ENCODE measurements at regions not wholly inside any gene's neighbourhood (a gene's known extent, or its start where the extent isn't known, plus 50 kb on each side); places are given as distances from the start of the nearest gene placed in this dataset.
A peak's percentile ranks its signal among the peaks of the same experiment; 100 is the strongest.

DNA sequence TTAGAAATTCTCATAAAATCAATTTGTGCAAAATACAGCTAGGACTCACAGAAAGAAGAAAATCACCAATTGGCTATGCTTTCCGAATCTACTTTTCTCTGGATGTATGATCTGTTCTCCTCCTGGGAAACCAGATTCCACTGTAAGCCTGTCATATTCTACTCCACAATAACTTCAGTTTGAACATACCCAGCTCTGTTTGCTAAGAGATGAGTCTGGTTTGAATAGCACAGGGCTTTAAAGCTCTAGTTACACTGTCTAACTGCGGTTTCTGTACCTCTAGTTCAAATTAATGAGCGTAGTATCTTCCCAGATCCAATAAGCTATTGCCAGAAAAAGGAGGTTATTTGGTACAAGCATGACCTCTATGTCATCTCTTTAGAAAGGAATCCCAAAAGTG is 270.1 kb downstream of the DAD1 start:
- whole genome bisulfite sequencing, 2 donors: 92 to 93% methylated on average over 3 of the region's 3 CpGs
- Histone ChIP-seq H3K36me3 (ENCODE audit: control insufficient read depth in 1 of 2, insufficient read depth in 2 of 2, low read length in 1 of 2) (no peaks in the 10 kb centered on the region), H3K27ac (ENCODE audit: low read depth in 1 of 2, low read length in 2 of 2) (no peak overlapping the region), H3K4me1 (ENCODE audit: control insufficient read depth in 1 of 2, insufficient read depth in 2 of 2, low read length in 2 of 2) (no peaks in the 10 kb centered on the region), H3K9me3 (ENCODE audit: control insufficient read depth, low read length) (no peaks in the 10 kb centered on the region), H3K27me3 (ENCODE audit: control insufficient read depth in 1 of 2, insufficient read depth in 2 of 2, low read length in 1 of 2) (no peaks in the 10 kb centered on the region), H3K4me3 (ENCODE audit: low read length in 2 of 2) (no peak overlapping the region)
- intact Hi-C loops (cut with DNase I): loop anchor here in 1 of 2 donors (5.0 to 10.0 kb wide), 2 partner anchors 53 to 156 kb away; no protein-coding TSS in a partner anchor
- ATAC-seq (ENCODE audit: low FRiP score) (no peak), DNase-seq (no peak)

DNA sequence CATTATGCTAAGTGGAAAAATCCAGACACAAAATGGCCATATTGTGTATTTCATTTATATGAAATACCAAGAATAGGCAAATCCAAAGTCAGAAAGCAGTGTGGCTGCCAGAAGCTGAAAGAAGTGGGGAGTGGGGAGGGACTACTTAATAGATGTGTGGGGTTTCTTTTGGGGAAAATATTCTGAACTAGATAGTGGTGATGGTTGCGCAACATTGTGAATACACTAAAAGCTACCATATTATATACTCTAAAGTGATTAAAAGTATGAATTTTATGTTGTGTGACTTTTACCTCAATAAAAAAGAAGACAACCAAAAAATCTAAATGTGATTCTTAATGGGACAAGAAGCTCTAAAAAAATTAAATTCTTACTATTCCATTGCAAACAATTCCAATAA is 272.6 kb downstream of the DAD1 start:
- H3K4me1 ChIP-seq (ENCODE audit: control insufficient read depth in 1 of 2, insufficient read depth in 2 of 2, low read length in 2 of 2): no peaks in the 10 kb centered on the region
- 96 to 100% methylated on average over 1 of the region's 1 CpG for WGBS, 2 donors
- no peaks in the 10 kb centered on the region for H3K9me3 ChIP-seq (ENCODE audit: control insufficient read depth, low read length)
- no peak for ATAC-seq (ENCODE audit: low FRiP score)
- no peak for DNase-seq
- no peaks in the 10 kb centered on the region for H3K36me3 ChIP-seq (ENCODE audit: control insufficient read depth in 1 of 2, insufficient read depth in 2 of 2, low read length in 1 of 2)
- H3K27me3 ChIP-seq (ENCODE audit: control insufficient read depth in 1 of 2, insufficient read depth in 2 of 2, low read length in 1 of 2): no peaks in the 10 kb centered on the region
- no peak overlapping the region for H3K4me3 ChIP-seq (ENCODE audit: low read length in 2 of 2)
- intact Hi-C loops (cut with DNase I): loop anchor here in 1 of 2 donors (5.0 to 10.0 kb wide), 2 partner anchors 56 to 158 kb away; no protein-coding TSS in a partner anchor
- no peak overlapping the region for H3K27ac ChIP-seq (ENCODE audit: low read depth in 1 of 2, low read length in 2 of 2)

DNA sequence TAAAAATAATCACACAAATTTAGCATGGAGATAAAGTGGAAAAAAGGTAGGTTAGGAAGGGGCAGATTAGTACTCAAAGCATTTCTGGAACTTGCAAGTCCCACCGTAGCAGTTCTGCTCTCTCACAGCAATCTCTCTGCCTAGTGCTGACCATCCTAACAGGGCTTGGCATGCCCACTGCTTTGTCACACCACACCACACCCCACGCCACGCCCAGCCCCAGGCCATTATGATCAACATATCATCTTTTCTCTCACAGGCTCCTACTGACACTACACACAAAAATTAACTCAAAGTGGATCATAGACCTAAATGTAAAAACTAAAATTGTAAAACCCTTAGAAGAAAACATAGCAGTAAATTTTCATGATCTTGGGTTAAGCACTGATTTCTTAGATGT is 273.7 kb downstream of the DAD1 start:
- no peaks in the 10 kb centered on the region for H3K4me1 ChIP-seq (ENCODE audit: control insufficient read depth in 1 of 2, insufficient read depth in 2 of 2, low read length in 2 of 2)

DNA sequence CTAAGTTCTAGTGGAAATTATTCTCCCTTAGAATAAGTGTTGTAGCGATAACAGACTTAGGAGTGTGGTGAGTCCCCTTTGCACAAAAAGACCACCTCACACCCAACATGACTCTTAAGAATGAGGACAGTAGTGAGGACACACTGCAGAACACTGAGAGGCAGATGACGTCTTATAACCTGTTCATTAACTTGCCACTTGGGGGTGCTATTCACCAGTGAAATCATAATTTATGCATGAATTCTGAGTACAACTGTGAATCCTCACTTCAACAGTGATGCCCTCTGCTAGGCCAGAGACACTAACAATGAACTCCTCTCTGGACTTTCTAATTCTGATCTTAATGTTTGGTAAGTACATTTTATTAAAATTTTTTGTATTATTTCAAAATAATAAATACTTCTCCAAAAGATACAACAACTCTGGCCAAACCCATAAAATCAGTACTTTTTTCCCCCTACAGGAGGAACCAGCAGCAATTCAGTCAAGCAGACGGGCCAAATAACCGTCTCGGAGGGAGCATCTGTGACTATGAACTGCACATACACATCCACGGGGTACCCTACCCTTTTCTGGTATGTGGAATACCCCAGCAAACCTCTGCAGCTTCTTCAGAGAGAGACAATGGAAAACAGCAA is 274.7 kb downstream of the DAD1 start:
- H3K27me3 ChIP-seq (ENCODE audit: control insufficient read depth in 1 of 2, insufficient read depth in 2 of 2, low read length in 1 of 2): no peaks in the 10 kb centered on the region
- no peaks in the 10 kb centered on the region for H3K9me3 ChIP-seq (ENCODE audit: control insufficient read depth, low read length)
- DNase-seq (no peak), ATAC-seq (ENCODE audit: low FRiP score) (peak; percentile 86)
- H3K27ac ChIP-seq (ENCODE audit: low read depth in 1 of 2, low read length in 2 of 2): no peak overlapping the region
- intact Hi-C loops (cut with DNase I): loop anchor here (2.0 to 10.0 kb wide), 3 partner anchors 56 to 218 kb away; no protein-coding TSS in a partner anchor
- H3K4me1 ChIP-seq (ENCODE audit: control insufficient read depth in 1 of 2, insufficient read depth in 2 of 2, low read length in 2 of 2): no peaks in the 10 kb centered on the region
- no peak overlapping the region for H3K4me3 ChIP-seq (ENCODE audit: low read length in 2 of 2)
- no peaks in the 10 kb centered on the region for H3K36me3 ChIP-seq (ENCODE audit: control insufficient read depth in 1 of 2, insufficient read depth in 2 of 2, low read length in 1 of 2)
- WGBS, 2 donors: 26 to 38% methylated on average over 6 of the region's 6 CpGs

More for the DNA sequence above, 273.7 kb downstream of the DAD1 start:
- intact Hi-C loops (cut with DNase I): loop anchor here (2.0 to 10.0 kb wide), 3 partner anchors 55 to 159 kb away; no protein-coding TSS in a partner anchor
- no peaks in the 10 kb centered on the region for H3K27me3 ChIP-seq (ENCODE audit: control insufficient read depth in 1 of 2, insufficient read depth in 2 of 2, low read length in 1 of 2)
- no peak overlapping the region for H3K4me3 ChIP-seq (ENCODE audit: low read length in 2 of 2)
- H3K27ac ChIP-seq (ENCODE audit: low read depth in 1 of 2, low read length in 2 of 2): no peak overlapping the region
- DNase-seq: no peak
- 73 to 84% methylated on average over 3 of the region's 3 CpGs for WGBS, 2 donors
- ATAC-seq (ENCODE audit: low FRiP score): no peak
- no peaks in the 10 kb centered on the region for H3K9me3 ChIP-seq (ENCODE audit: control insufficient read depth, low read length)
- no peaks in the 10 kb centered on the region for H3K36me3 ChIP-seq (ENCODE audit: control insufficient read depth in 1 of 2, insufficient read depth in 2 of 2, low read length in 1 of 2)

DNA sequence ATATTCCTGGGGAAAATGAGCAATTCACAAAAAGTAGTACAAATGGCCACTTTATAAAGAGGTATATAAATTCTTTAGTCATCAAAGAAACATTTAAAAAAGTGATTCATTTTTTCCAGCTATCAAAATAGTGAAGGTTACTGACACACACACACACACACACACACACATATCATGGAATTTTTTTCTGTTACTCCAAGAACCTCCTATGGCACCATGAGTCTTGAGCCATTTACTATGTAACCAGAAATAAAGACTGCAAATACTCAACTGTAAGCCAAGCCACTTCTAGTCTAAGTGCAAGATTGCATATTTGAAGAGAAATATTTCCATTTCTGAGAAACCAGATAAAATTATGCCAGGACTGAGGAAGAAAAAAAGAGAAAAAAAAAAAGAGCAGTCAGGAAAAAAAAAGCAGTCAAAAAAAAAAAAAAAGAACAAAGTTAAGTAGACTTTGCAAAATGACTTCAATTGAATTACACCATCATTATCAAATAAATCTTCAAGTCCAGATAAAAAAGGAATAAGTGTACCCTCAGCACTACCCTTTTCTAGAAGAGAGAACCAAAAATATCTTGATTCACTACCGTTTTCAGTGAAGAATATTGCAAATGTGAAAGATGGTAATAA is 275.7 kb downstream of the DAD1 start:
- H3K9me3 ChIP-seq (ENCODE audit: control insufficient read depth, low read length): no peaks in the 10 kb centered on the region
- DNase-seq (no peak), ATAC-seq (ENCODE audit: low FRiP score) (peak; percentile 59)
- H3K36me3 ChIP-seq (ENCODE audit: control insufficient read depth in 1 of 2, insufficient read depth in 2 of 2, low read length in 1 of 2): no peaks in the 10 kb centered on the region
- H3K4me3 ChIP-seq (ENCODE audit: low read length in 2 of 2): no peak overlapping the region
- H3K4me1 ChIP-seq (ENCODE audit: control insufficient read depth in 1 of 2, insufficient read depth in 2 of 2, low read length in 2 of 2): no peaks in the 10 kb centered on the region
- intact Hi-C loops (cut with DNase I): loop anchor here (5.0 to 10.0 kb wide), 2 partner anchors 162 to 219 kb away; no protein-coding TSS in a partner anchor
- 3 to 7% methylated on average over 1 of the region's 1 CpG for WGBS, 2 donors
- H3K27me3 ChIP-seq (ENCODE audit: control insufficient read depth in 1 of 2, insufficient read depth in 2 of 2, low read length in 1 of 2): no peaks in the 10 kb centered on the region
- no peak overlapping the region for H3K27ac ChIP-seq (ENCODE audit: low read depth in 1 of 2, low read length in 2 of 2)

DNA sequence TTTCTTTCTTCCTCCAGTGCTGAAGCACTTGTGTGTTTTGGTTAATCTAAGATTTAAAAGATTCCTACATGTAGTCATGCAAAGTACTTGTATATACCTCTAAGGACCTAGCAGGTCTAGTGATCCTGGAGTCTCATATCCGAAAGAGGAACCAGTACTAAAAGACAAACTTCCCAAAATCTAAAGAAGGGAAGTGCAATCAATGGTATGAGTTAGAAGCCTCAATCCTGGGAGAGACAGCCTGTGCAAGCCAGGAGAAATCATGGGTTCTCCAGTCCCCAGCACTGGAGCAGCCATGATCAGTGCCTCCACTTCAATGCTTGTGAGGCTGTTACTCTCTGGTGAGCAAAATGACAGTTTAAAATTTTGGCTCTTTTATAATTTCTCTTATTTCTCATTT is 277.4 kb downstream of the DAD1 start:
- 88 to 96% methylated on average over 1 of the region's 1 CpG for WGBS, 2 donors
- Histone ChIP-seq H3K9me3 (ENCODE audit: control insufficient read depth, low read length) (no peaks in the 10 kb centered on the region), H3K4me3 (ENCODE audit: low read length in 2 of 2) (no peak overlapping the region), H3K27me3 (ENCODE audit: control insufficient read depth in 1 of 2, insufficient read depth in 2 of 2, low read length in 1 of 2) (no peaks in the 10 kb centered on the region), H3K36me3 (ENCODE audit: control insufficient read depth in 1 of 2, insufficient read depth in 2 of 2, low read length in 1 of 2) (no peaks in the 10 kb centered on the region), H3K27ac (ENCODE audit: low read depth in 1 of 2, low read length in 2 of 2) (no peak overlapping the region), H3K4me1 (ENCODE audit: control insufficient read depth in 1 of 2, insufficient read depth in 2 of 2, low read length in 2 of 2) (no peaks in the 10 kb centered on the region)
- no peak for DNase-seq
- ATAC-seq (ENCODE audit: low FRiP score): no peak
- intact Hi-C loops (cut with DNase I): loop anchor here (5.0 to 10.0 kb wide), 2 partner anchors 163 to 221 kb away; no protein-coding TSS in a partner anchor

DNA sequence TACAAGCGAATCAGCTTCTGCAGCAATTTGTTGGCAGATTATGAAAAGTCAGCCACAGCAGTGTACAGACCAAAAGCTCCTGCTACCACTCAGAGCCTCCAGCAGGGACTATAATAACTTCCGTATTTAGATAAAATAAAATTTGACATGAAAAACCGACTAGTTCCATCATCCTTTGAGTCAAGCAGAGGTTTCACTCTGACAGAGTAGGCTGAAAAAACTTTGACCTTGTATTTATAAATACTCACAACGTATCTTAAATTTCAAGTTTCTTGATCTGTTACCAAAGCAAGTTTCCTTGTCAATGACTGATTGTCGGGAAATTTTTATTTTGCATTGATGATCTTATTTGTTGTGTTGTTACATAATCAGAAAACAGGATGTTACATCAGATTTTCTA is 283.4 kb downstream of the DAD1 start:
- intact Hi-C loops (cut with DNase I): no loop called here
- Histone ChIP-seq H3K27me3 (ENCODE audit: control insufficient read depth in 1 of 2, insufficient read depth in 2 of 2, low read length in 1 of 2) (no peaks in the 10 kb centered on the region), H3K27ac (ENCODE audit: low read depth in 1 of 2, low read length in 2 of 2) (no peak overlapping the region), H3K9me3 (ENCODE audit: control insufficient read depth, low read length) (no peaks in the 10 kb centered on the region), H3K4me3 (ENCODE audit: low read length in 2 of 2) (no peak overlapping the region), H3K36me3 (ENCODE audit: control insufficient read depth in 1 of 2, insufficient read depth in 2 of 2, low read length in 1 of 2) (no peaks in the 10 kb centered on the region), H3K4me1 (ENCODE audit: control insufficient read depth in 1 of 2, insufficient read depth in 2 of 2, low read length in 2 of 2) (peaks cover 0 to 4% of the 10 kb centered on the region in 2 donors)
- WGBS, 2 donors: 57 to 60% methylated on average over 5 of the region's 5 CpGs
- ATAC-seq (ENCODE audit: low FRiP score): no peak
- DNase-seq: no peak

DNA sequence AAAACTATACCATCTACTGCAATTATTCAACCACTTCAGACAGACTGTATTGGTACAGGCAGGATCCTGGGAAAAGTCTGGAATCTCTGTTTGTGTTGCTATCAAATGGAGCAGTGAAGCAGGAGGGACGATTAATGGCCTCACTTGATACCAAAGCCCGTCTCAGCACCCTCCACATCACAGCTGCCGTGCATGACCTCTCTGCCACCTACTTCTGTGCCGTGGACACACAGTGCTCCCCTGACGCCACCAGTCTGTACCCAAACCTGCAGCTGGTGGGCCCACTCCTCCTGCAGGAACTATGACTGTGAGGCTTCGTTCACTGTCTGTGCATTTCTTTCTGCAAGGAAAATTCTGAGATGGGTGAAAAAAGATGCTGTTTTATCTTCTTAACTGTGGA is 284.7 kb downstream of the DAD1 start:
- ATAC-seq (ENCODE audit: low FRiP score) (no peak), DNase-seq (no peak)
- Histone ChIP-seq H3K27ac (ENCODE audit: low read depth in 1 of 2, low read length in 2 of 2) (peak overlapping the region in 1 of 2 donors; percentile 11), H3K9me3 (ENCODE audit: control insufficient read depth, low read length) (no peaks in the 10 kb centered on the region), H3K36me3 (ENCODE audit: control insufficient read depth in 1 of 2, insufficient read depth in 2 of 2, low read length in 1 of 2) (no peaks in the 10 kb centered on the region), H3K4me3 (ENCODE audit: low read length in 2 of 2) (no peak overlapping the region), H3K4me1 (ENCODE audit: control insufficient read depth in 1 of 2, insufficient read depth in 2 of 2, low read length in 2 of 2) (peaks cover 0 to 4% of the 10 kb centered on the region in 2 donors), H3K27me3 (ENCODE audit: control insufficient read depth in 1 of 2, insufficient read depth in 2 of 2, low read length in 1 of 2) (no peaks in the 10 kb centered on the region)
- 29 to 31% methylated on average over 6 of the region's 6 CpGs for WGBS, 2 donors
- intact Hi-C loops (cut with DNase I): no loop called here

All from aorta (tissue), 5 donors.